T1000 (cell line): ENCODE measurements at regions not wholly inside any gene's neighbourhood (a gene's known extent, or its start where the extent isn't known, plus 50 kb on each side); places are given as distances from the start of the nearest gene placed in this dataset.

Experiments used
- DNase-seq: peaks from one replicate; lab custom pipeline; 2025; ENCODE audit warnings: mixed read lengths; lab: John Stamatoyannopoulos, UW

DNA sequence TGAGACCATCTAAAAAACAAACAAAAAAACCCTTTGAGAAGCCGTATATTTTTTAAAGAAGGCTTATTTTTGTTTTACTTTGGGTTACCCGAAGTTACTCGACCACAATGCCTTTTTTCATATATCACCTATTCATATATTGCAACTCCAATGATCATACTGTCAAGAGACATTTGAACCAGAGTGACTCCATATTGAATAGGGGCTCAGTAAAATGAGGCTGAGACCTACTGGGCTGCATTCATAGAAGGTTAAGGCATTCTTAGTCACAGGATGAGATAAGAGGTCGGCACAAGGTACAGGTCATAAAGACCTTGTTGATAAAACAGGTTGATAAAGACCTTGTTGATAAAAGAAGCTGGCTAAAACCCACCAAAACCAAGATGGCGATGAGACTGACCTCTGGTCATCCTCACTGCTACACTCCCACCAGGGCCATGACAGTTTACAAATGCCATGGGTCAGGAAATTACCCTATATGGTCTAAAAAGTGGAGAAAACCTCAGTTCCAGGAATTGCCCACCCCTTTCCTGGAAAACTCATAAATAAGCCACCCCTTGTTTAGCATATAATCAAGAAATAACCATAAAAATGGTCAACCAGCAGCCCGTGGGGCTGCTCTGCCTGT is 50.0 kb upstream of the PKP2 start:
- no peak for DNase-seq
